Globus pallidus (tissue), 1 donor: ENCODE measurements at regions not wholly inside any gene's neighbourhood (a gene's known extent, or its start where the extent isn't known, plus 50 kb on each side); places are given as distances from the start of the nearest gene placed in this dataset.

Experiments used
- DNase-seq: peaks from one replicate; pipeline ENCODE4 v3.0.0-alpha.2; 2015; ENCODE audit warnings: low spot score

GRCh38 chr1:30051777-30052176 lies 671.6 kb downstream of the MATN1 start:
- no peak for DNase-seq

DNA sequence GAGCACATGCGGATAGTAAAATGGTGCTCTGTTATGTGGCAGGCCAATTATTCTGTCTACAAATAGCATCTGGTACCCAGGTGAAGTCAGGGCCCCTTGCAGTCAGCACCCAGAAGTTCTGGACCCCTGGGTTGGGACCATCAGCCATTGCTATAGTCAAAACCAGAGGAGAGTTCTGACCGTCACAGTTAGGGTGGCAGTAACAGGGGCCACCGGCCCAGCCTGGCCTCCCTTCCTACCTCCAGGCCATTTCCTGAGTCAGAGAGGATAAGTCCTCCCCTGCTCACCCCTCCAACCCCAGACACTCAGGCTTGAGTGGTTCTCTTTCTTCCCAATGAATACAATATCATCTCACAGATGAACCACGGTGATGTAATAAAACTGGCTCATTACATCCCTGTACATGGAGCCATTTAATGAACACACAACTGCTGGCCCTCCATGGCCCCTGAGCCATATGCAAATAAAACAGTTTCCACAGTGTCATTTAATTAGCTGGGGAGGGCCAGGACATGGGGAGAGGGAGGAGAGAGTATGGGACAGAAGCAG lies 673.6 kb downstream of the MATN1 start:
- DNase-seq = no peak

- DNase-seq = no peak
Measured at GRCh38 chr1:30048905-30049304, 674.5 kb downstream of the MATN1 start.

GRCh38 chr1:30047576-30047975 lies 675.8 kb downstream of the MATN1 start:
- DNase-seq = no peak

GRCh38 chr1:30046751-30047150 lies 676.6 kb downstream of the MATN1 start:
- DNase-seq = no peak

- no peak for DNase-seq
Measured at GRCh38 chr1:30045304-30046090, 677.9 kb downstream of the MATN1 start.

DNA sequence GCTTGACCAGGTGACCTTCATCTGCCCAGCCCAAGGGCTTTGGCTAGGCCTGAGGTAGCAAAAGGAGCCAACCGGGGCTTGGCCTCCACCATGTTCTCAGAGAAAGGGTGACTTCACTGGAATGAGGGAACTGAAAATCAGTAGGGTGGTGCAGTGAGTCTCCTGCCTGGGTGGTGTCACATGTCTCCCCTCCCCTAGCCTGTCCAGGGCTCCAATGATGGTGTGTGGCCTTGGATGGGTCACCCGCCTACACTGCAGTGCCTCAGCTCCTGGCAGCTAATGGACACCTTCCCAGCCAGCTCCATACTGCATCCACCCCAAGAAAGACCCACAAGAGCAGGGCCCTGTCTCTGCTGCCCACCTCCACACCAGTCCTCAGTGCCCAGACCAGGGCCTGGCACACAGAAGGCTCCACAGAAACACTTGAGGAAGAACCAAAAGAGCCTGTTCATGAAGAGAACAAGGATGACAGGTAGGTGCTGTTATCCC lies 678.7 kb downstream of the MATN1 start:
- no peak for DNase-seq

GRCh38 chr1:30043731-30044408 lies 679.5 kb downstream of the MATN1 start:
- no peak for DNase-seq

DNA sequence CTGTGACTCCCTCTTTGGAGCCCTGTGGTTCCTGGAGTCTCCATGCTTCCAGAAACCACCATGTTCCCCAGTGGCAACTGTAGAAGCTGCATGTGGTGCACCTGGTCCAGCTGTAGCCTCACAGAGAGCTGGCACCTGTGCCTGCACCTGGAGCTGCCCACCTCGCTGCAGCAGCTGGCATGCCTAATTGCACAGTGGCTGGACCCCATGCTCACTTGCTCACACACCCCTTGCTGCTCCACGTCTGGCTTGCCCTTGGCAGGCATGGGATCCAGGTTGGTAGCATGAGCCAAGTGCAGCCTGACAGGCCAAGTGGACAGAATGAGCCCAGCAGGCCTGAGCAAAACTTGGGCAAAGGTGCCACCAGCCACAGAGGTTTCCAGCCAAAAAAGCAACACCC lies 680.1 kb downstream of the MATN1 start:
- no peak for DNase-seq

DNA sequence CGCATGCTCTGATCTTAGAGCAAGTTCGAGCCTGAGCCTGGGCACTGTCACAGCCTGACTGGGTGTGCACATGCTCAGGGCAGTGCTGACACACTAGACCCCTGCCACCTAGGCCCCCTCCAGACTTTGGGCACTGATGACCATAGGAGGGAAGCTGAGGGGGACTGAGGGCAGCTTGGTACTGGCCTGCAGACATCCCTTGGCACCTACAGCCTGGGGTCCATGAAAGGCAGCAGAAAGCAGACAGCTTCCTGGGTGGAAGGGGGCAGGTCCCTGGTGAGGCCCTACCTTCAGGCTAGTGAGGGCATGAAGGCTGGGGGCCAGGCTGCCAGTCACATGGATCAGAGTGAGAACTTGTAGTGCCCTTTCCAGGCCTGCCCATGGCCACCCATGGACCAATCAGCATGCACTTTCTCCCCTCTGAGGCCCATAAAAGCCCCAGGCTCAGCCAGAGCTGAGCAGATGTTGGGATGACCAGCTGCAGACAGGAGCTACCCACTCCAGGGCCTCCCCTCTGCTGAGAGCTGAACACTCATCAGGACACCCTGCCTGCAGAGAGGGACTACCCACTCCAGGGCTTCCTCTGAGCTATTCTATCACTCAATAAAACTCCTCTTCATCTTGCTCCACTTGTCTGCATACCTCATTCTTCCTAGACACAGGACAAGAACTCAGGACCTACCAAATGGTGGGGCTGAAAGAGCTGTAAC lies 680.8 kb downstream of the MATN1 start:
- DNase-seq = no peak

DNA sequence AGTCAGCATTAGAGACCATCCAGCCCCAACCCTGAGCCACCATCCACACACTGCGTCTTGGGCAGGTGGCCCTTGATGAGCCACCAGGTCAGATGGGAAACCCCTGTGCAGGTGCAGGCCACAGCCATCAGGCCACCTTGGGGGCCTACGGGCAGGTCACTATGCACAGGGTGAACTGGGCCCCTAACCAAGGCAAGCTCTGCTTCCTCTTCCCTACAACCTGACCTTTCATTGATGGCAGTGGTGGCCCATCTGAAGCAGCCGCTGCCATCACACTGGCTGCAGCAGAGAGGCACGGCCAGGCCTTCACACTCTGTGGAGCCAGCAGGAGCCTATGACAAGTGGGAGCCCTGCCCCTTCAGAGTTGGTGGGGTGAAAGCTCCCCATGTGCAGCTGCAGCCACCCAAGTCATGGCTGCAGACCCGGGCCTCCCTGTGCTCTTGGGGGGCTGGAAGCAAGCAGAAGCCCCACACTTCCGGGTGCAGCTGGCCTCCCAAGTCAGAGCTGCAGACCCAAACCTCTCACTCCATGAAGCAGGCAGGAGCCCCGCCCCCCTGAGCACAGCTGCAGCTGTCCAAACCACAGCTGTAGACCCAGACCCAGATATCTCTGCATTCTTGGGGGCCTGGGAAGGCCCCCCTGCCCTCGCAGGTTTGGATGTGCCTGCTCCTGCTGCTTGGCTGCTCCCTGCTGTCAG lies 681.5 kb downstream of the MATN1 start:
- DNase-seq = no peak

GRCh38 chr1:30040081-30041019 lies 683.0 kb downstream of the MATN1 start:
- DNase-seq = no peak

GRCh38 chr1:30039354-30040080 lies 683.9 kb downstream of the MATN1 start:
- no peak for DNase-seq

GRCh38 chr1:30038134-30039025 lies 685.0 kb downstream of the MATN1 start:
- no peak for DNase-seq

DNA sequence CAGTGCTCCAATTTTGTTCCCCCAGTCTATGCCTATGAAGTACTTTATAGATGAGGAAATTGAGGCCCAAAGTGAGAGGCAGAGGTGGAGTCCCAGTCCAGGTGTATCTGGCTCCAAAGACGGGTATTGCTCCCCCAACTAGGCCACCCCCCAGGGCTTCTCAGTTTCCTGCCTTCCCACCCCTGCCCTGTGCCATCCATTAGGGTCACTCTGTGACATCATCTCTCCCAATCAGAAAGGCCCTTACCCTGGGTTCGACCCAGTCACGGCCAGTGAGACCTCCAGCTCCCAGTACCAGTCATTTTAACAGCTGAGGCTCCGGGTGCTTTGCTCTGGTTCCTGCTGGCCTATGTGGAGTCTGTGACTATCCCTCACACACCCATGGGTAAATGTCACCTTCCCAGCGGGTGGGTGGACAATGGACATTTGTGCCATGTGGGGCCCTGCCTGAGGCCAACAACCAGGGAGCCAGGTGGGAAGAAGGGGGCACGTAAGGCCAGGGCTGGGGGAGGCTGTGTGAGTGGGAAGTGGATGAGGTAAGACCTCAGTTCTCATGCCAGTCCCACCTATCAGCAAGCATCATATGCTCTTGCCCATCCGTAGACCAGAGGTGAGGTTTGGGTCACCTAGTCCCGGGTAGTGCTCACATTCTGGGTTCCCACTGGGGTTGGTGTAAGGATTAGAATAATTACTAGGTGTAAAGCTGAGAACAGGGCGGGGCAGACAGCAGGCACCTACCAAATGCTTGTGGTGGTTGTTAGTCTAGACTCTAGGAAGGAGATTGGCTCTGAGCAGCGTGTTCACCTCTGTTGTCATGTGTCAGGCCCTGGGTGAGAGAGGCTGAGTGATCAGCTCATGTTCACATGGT lies 685.9 kb downstream of the MATN1 start:
- no peak for DNase-seq

DNA sequence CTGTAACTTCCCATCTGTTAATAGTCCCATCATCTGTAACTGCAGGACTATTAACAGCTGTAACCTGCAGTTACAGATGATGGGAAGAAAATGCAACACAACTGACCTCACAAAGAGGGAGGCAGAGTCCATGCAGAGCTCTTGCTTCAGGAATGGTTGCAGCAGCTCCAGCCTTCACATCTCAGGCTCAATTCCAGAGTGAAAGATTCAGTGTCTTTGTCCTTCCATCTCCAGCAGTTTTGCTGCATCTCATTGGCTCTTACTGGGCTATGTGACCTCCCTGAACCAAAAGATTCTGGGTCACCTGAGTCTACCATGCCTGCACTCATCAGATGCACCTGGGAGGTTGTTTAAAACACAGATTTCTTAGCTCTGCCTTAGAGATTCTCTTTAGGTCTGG lies 686.7 kb downstream of the MATN1 start:
- no peak for DNase-seq

DNA sequence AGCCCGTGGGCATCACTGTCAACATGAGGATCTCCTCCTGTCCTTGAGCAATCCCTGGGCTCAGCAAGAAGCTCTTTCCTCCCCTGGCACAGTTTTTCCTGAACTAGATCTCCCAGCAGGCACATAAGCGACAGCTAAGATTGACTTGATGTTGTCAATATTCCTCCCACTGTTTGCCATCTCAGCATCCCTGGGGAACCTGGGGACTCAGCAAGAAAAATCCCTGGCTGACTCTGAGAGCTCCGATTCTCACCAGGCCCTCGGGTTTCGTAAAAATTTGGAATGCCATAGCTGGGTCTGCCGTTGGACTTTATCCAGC lies 687.2 kb downstream of the MATN1 start:
- DNase-seq = no peak

GRCh38 chr1:30035522-30036228 lies 687.7 kb downstream of the MATN1 start:
- DNase-seq = no peak
